ENCODE measurements at regions not wholly inside any gene's neighbourhood (a gene's known extent, or its start where the extent isn't known, plus 50 kb on each side); places are given as distances from the start of the nearest gene placed in this dataset.

DNA sequence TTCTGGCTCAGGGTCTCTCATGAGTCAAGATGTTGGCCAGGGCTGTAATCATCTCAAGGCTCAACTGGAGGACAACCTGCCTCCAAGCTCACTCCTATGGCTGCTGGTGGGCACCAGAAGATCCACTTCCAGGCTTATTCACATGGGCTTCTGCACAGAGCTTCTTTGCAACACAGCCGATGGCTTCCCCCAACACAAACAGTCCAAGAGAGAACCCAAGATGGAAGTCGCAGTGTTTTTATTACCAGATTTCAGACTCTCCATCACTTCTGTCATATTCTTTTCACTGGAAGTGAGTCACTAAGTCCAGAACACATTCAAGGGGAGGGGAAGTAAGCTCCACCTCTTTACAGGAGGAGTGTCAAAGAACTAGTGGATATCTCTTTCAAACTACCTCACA lies 75.5 kb downstream of the CD164 start:
- Histone ChIP-seq H4K20me1 (ENCODE audit: insufficient read depth) (no peaks in the 10 kb centered on the region), H3K4me1 (replicated peaks; ENCODE audit: insufficient read depth) (peaks cover 33% of the 10 kb centered on the region), H3K27ac (no peak overlapping the region), H3K4me2 (no peak overlapping the region), H3K27me3 (ENCODE audit: insufficient read depth, low read depth) (no peaks in the 10 kb centered on the region), H3F3A (ENCODE audit: insufficient read depth, low read depth) (no peaks in the 10 kb centered on the region), H2AFZ (no peak overlapping the region), H3K79me2 (ENCODE audit: low read depth) (no peaks in the 10 kb centered on the region), H3K36me3 (ENCODE audit: low read depth) (no peaks in the 10 kb centered on the region), H3K9me3 (ENCODE audit: insufficient read depth, low read depth) (no peaks in the 10 kb centered on the region), H3K4me3 (no peak overlapping the region), H3K9me2 (ENCODE audit: insufficient read depth) (no peaks in the 10 kb centered on the region)
- no peak for DNase-seq
- CTCF ChIA-PET = no interaction called here
- TF ChIP-seq EZH2 (IDR thresholded peaks at IDR 0.05; ENCODE audit: low read depth) = no peak
- TF ChIP-seq, protein P1, sequence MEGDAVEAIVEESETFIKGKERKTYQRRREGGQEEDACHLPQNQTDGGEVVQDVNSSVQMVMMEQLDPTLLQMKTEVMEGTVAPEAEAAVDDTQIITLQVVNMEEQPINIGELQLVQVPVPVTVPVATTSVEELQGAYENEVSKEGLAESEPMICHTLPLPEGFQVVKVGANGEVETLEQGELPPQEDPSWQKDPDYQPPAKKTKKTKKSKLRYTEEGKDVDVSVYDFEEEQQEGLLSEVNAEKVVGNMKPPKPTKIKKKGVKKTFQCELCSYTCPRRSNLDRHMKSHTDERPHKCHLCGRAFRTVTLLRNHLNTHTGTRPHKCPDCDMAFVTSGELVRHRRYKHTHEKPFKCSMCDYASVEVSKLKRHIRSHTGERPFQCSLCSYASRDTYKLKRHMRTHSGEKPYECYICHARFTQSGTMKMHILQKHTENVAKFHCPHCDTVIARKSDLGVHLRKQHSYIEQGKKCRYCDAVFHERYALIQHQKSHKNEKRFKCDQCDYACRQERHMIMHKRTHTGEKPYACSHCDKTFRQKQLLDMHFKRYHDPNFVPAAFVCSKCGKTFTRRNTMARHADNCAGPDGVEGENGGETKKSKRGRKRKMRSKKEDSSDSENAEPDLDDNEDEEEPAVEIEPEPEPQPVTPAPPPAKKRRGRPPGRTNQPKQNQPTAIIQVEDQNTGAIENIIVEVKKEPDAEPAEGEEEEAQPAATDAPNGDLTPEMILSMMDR (conservative IDR thresholded peaks at IDR 0.05) = no peak
- POLR2A ChIA-PET (ENCODE audit: unreplicated experiment) = no interaction called here
- intact Hi-C loops (cut with micrococcal nuclease; ENCODE audit: unreplicated experiment) = no loop called here
- no TSS peak for BruUV-seq (replicated peaks)

DNA sequence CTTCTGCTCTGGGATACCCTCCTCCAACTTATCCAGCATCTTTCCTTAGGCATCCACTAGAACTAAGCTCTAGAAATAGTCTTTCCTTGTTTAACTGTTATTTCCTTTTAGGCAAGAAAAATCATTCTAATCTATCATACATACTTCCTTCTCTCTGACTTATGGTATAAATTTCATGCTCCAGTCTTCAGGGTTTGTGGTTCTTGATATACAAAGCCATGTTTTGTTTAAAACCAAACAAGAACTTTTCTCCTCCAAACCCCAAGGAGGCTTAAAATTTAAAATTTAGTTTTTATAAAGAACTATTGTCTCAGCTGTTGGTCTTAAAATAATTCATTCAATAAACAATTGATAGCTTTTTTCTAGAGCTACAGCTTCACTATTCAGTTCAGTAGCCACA lies 77.2 kb downstream of the CD164 start:
- Histone ChIP-seq H3K9me3 (ENCODE audit: insufficient read depth, low read depth) (no peaks in the 10 kb centered on the region), H2AFZ (no peak overlapping the region), H3K4me2 (no peak overlapping the region), H3K27me3 (ENCODE audit: insufficient read depth, low read depth) (no peaks in the 10 kb centered on the region), H3K36me3 (ENCODE audit: low read depth) (no peaks in the 10 kb centered on the region), H4K20me1 (ENCODE audit: insufficient read depth) (no peaks in the 10 kb centered on the region), H3K4me1 (replicated peaks; ENCODE audit: insufficient read depth) (peaks cover 33% of the 10 kb centered on the region), H3F3A (ENCODE audit: insufficient read depth, low read depth) (no peaks in the 10 kb centered on the region), H3K79me2 (ENCODE audit: low read depth) (no peaks in the 10 kb centered on the region), H3K9me2 (ENCODE audit: insufficient read depth) (no peaks in the 10 kb centered on the region), H3K4me3 (no peak overlapping the region), H3K27ac (no peak overlapping the region)
- no peak for TF ChIP-seq EZH2 (IDR thresholded peaks at IDR 0.05; ENCODE audit: low read depth)
- TF ChIP-seq, protein P1 (conservative IDR thresholded peaks at IDR 0.05) = no peak
- no TSS peak for BruUV-seq (replicated peaks)
- CTCF ChIA-PET = no interaction called here
- DNase-seq = no peak
- intact Hi-C loops (cut with micrococcal nuclease; ENCODE audit: unreplicated experiment) = no loop called here
- POLR2A ChIA-PET (ENCODE audit: unreplicated experiment) = no interaction called here

DNA sequence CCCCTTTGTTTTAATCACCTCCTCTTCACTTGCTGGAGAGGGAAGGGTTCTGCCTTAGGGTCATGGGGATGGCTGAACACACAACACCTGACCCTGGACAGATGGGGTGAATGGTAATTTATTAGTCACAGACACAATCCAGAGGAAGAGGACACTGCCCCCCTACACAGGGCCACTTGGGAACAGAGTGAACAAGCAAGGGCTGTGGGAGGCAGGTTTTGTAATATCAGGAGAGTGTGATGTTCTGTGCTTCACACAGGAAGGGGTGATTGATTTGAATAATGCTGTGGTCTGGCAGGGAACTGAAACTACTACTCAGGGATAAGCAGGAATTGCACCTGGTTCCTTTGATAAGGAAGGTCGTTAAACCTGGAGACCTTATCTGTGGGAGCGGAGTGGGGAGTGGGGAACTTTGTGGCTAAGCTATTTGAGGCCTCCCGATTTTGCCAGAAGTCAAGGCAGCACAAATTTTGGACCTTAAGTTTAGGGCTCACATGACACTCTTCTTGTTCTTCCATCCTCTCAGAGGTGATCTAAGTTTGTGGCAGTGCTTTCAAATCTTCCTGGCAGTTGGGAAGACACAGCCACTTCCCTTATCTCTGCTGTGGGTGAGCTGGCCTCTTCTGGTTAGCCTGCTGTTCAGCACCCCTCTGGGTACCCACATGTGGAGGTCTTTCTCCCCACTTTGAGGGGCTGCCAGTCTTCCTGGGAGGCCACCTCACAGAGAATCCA lies 77.8 kb downstream of the CD164 start:
- intact Hi-C loops (cut with micrococcal nuclease; ENCODE audit: unreplicated experiment) = no loop called here
- Histone ChIP-seq H3K27me3 (ENCODE audit: insufficient read depth, low read depth) (no peaks in the 10 kb centered on the region), H3K4me2 (peak overlapping the region; percentile 17), H4K20me1 (ENCODE audit: insufficient read depth) (no peaks in the 10 kb centered on the region), H3K27ac (peak overlapping the region; percentile 4), H3F3A (ENCODE audit: insufficient read depth, low read depth) (no peaks in the 10 kb centered on the region), H3K9me2 (ENCODE audit: insufficient read depth) (no peaks in the 10 kb centered on the region), H3K9me3 (ENCODE audit: insufficient read depth, low read depth) (no peaks in the 10 kb centered on the region), H2AFZ (no peak overlapping the region), H3K4me3 (no peak overlapping the region), H3K79me2 (ENCODE audit: low read depth) (no peaks in the 10 kb centered on the region), H3K4me1 (replicated peaks; ENCODE audit: insufficient read depth) (peaks cover 33% of the 10 kb centered on the region), H3K36me3 (ENCODE audit: low read depth) (no peaks in the 10 kb centered on the region)
- BruUV-seq (replicated peaks) = no TSS peak
- no peak for TF ChIP-seq EZH2 (IDR thresholded peaks at IDR 0.05; ENCODE audit: low read depth)
- TF ChIP-seq, protein P1 (conservative IDR thresholded peaks at IDR 0.05) = no peak
- CTCF ChIA-PET = no interaction called here
- no peak for DNase-seq
- POLR2A ChIA-PET (ENCODE audit: unreplicated experiment) = no interaction called here

All from PC-9 (cell line).